Activated CD8-positive, alpha-beta memory T cell treated with anti-CD3 and anti-CD28 coated beads, Interleukin-2, amount 50 U/mL, for 1 hour (primary cell): ENCODE measurements at regions not wholly inside any gene's neighbourhood (a gene's known extent, or its start where the extent isn't known, plus 50 kb on each side); places are given as distances from the start of the nearest gene placed in this dataset.

Experiments used
- DNase-seq: peaks from one replicate; pipeline ENCODE4 v3.0.0-alpha.2; 2020; ENCODE audit errors: extremely low read depth

DNA sequence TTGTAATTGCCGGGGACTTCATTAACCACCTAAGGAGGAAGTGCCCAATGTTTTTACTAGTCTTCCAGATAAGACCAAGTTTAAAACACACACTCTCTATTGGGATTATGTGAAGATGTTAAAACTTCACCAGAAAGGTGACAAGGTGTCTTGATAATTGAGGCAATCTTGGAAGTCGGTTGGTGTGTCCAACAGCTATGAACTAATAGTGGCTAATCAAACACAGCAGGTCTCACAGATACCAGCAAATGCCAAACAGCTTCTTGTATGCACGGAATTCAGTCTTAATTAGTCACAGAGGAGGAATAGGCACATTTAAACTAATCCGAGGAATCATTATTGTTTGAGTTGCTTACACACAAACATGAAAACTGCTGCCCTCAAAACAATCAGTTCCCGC lies 214.5 kb downstream of the SEC61B start:
- DNase-seq = no peak

- no peak for DNase-seq
Observed at GRCh38 chr9:99437145-99437544, 215.1 kb downstream of the SEC61B start.

DNA sequence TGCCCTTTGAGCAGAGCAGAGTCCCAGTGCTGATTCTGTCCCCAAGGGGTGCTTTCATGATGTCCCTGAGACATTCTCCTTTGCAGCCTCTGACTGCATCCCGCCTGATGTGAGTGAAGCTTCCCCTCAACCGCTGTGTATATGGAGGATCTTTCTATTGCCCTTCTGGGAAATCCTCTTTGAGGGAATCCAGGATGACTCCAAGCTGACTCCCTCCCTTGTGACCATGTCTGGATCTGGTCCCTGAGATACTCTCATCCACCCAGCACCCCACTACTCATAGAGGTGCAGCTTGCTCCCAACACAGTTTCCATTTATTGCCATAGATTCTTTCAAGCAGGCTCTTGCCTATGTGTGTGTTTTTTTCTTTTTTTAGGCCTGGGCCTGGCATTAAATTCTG lies 216.5 kb downstream of the SEC61B start:
- no peak for DNase-seq

DNA sequence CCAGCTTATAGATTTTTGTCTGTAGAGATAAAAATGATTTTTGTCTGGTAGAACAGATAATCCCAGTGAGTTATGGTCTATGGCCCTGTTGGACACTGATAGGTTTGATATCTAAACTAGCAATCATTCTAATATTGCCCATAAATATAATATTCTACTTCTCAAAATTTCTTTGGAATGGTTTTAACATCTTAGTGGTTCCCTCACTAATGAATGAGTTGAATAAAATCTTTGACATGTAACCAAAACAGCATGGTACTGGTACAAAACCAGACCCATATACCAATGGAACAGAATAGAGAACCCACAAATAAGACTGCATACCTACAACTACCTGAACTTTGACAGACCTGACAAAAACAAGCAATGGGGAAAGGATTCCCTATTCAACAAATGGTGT lies 219.7 kb downstream of the SEC61B start:
- no peak for DNase-seq

GRCh38 chr9:99445371-99445891 lies 223.3 kb downstream of the SEC61B start:
- DNase-seq = no peak

GRCh38 chr9:99445920-99446319 lies 223.8 kb downstream of the SEC61B start:
- DNase-seq = no peak

DNA sequence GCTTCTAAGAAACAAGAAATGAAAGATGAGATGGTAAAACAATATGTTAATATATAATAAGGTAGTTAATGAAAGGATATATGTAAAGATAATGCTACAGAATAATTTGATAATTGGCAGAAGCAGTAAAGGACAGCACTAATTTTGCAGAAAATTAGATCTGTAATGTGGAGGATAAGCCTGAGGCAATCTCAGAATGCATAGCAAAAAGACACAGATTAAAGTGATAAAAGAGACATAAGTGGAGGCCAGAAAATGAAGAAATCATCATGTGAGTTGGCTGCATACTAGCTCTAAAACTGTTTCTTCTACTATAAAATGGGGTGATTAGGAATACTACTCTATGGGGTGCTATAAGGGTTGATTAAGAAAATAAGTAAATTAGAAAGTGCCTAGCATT lies 225.9 kb downstream of the SEC61B start:
- DNase-seq = no peak

DNA sequence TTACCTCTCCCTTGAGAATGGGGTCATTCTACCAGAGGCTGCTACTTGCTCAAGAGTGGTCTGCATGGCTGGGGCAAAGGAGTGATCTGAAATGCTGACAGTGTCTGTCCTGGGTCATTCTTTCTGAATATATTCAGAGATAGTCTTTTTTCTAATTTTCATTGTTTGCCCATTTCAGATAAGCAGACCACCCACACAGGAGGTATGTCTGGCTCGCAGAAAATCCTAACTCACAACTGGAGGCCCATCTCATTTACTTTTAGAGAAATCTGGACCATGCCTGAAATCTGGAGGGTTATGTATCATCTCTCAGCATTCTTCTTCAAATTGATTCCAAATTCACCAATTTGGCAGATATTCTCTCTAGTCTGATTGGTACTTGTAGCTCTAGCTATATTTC lies 227.6 kb downstream of the SEC61B start:
- DNase-seq = no peak

DNA sequence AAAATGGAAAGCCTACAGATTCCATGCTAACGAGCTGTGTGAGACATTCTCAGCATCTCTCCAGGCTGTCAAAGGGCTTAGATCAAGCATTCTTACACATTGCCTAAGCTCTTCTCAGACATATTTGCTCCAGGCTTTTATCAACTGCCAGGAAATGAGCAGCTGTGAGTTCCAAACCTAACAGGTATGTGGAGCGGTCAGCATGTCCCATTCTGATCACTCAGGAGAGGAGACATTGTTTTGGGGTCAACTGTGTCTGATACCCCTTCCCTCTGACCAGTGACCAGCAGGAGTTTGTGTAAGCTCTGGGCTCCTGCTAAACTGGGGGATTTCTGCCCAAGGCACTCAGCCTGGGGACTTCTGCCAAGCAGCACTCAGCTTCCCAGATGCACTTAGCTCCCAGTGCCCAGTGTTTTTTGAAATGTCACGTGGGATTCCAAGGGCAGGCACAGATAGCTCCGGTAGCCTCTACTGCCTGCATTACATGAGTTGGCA lies 229.1 kb downstream of the SEC61B start:
- DNase-seq = no peak

DNA sequence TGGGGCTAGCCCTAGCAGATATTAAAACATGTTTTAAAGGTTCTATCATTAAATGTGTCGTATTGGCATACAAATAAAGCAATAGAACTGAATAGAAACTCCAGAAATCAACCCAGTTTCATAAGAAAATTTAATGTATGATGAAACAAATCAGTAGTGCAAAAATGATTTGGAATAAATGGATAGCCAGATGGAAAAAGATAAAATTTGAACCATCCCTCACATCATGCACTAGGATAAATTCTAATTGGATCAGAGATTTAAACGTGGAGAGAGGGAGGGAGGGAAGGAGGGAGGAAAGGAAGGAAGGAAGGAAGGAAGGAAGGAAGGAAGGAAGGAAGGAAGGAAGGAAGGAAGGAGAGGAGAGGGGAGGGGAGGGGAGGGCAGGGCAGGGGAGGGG lies 235.3 kb downstream of the SEC61B start:
- DNase-seq = no peak

DNA sequence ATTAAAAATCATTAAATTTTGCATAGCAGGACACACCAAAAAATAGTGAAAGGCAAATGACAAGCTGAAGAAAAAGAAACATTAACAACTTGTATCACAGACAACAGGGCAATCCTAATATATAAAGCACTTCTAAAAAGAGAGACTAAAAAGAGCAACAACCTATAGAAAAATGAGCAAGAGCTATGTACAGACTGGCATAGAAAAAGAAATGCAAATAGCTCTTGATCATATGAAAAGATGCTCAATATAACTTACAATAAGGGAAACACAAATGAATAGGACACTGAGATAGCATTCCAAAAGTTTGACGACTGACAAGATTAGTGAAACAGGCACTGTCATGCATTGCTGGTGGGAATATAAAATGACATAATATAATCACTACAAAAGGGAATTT lies 235.9 kb downstream of the SEC61B start:
- no peak for DNase-seq

GRCh38 chr9:99459919-99460318 lies 237.8 kb downstream of the SEC61B start:
- DNase-seq = no peak

- DNase-seq = no peak
Observed at GRCh38 chr9:99463131-99463530, 241.0 kb downstream of the SEC61B start.

GRCh38 chr9:99464568-99464967 lies 242.5 kb downstream of the SEC61B start:
- DNase-seq = no peak

GRCh38 chr9:99465231-99465907 lies 243.3 kb downstream of the SEC61B start:
- no peak for DNase-seq

- DNase-seq = no peak
Observed at GRCh38 chr9:99466104-99466503, 244.0 kb downstream of the SEC61B start.

DNA sequence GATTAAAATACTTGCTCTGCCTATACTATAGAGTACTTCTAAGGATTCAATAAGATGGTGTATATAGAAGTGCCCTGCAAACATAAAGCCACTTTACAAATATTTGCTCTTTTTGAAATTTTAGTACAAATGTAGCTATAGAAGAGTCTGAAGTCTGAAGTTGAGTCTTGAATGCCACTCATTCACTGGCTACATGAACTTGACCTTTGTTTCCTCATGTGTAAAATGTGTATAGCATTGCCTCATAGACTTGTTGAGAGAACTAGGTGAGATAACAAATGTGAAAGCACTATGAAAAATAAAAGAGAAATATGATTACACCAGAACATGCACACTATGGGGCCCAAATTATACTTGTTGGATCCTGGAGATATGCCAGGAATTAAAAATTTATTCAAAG lies 244.7 kb downstream of the SEC61B start:
- no peak for DNase-seq

DNA sequence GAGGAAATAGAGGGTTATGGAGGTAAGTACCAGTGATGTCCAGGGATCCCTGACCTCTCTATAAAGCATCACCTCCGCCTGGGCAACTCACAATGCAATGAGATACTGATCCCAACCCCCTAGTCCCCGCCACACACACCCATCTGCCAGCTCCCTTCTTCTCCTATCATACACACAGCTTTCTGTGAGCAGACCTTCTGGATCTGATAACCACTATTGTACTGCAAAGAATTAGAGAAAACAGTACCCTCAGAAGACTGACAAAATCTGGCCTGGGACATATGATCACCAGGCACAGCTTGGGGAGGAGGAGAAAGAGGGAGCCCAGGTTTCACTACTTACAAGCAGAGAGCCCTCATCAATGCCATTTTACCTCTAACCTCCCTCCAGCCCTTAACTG lies 249.0 kb downstream of the SEC61B start:
- DNase-seq = no peak

DNA sequence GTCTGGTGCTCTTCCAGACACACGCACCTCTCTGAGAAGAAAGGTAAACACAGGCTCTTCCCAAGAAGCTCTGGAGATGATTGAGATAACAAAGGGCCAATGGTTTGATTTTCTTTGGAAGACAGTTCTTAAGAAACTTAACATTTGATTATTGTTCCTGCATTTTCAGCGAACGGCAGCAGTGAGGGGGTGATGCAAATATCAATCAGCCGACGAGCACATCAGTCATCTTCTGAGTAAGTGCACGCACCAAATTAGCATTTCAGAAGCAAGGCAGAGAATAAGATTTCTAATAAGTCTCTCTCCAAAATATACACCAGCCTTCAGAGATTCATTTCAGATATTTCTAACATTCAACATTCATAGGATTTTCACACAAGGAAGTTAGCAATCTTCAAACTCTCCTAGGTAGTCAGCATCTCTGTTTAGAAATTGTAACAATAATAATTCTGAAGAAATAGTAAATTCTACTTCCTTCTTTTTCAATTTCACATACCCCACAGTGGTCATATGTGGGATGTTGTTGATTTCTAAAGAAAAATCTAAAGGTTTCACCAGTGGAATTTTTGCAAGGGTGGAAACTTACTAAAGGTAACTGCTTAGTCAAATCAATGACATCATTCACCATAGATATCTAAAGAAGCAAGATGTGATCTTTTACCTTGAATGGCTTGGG lies 250.3 kb downstream of the SEC61B start:
- no peak for DNase-seq

GRCh38 chr9:99472916-99473245 lies 250.8 kb downstream of the SEC61B start:
- DNase-seq = no peak

GRCh38 chr9:99474186-99474585 lies 252.1 kb downstream of the SEC61B start:
- no peak for DNase-seq

GRCh38 chr9:99475401-99476065 lies 253.5 kb downstream of the SEC61B start:
- no peak for DNase-seq

DNA sequence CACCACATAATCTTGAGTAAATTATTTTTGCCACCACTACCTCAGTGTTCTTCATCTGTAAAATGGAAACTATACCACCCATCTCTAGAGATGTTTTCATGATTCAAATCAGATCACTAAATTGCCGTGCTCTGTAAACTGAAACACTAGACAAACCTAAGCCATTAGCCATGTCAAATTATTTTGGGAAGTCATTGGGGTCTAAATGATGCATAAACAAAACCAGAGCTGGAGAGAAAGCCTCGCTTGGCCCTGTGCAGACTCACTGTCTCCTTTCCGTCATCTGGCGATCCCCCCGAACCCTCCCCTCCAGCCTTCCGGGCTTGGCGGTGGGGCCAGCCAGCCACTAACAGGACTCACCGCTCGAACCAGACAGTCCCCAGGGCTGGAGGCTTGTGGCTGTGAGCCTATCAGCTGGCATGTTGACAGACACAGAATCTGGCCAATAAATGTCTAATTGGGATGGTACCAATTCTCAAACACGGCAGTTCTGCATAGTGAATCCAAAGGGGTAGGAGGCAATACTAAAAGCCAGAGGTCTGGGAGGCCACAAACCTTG lies 256.5 kb downstream of the SEC61B start:
- no peak for DNase-seq
